ENCODE measurements at regions not wholly inside any gene's neighbourhood (a gene's known extent, or its start where the extent isn't known, plus 50 kb on each side); places are given as distances from the start of the nearest gene placed in this dataset.
"Not testable (repeated sequence)": the region's sequence is repeated elsewhere in the genome, so short reads cannot be mapped to it uniquely, and the experiment has no call there.

DNA sequence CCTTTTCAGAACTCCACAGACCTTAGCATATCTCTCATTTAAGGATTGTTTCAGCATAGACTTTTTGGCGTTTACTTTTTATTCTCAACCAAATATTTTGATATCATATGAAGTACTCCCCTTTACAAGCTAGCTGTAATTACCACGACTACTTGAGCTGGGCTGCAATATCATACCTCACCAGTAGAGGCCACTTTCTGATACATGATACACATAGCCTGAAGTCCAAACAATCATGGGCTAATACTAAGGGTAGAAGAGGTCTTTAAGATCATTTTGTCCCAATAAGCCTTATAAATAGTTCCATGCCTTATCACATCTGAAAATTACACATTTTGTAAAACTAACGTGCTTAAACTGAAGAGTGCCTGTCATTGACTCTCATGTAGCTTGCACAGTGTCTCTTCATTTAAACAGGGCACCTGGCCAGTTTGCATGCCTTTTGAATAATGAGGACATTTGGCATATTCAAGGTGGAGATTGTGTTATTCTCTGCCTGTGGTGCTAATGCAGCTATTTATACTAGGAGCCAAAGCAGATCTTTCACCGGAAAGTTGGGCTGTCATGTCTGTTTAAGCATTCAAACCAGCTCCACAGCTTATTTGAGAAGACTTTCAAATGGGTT is 403.7 kb upstream of the ZMIZ1 start:
- DNase-seq, result peak in 1 of 2 donors; percentile 28
- Histone ChIP-seq H3K27ac (ENCODE audit: low read depth in 1 of 3, low read length in 2 of 3) (no peak overlapping the region), H3K27me3 (ENCODE audit: control insufficient read depth in 3 of 3, insufficient read depth in 3 of 3, low read length in 3 of 3) (no peaks in the 10 kb centered on the region), H3K9me3 (ENCODE audit: control insufficient read depth in 2 of 2, insufficient read depth in 1 of 2, low read depth in 1 of 2, low read length in 1 of 2) (peaks cover 2 to 6% of the 10 kb centered on the region in 2 donors), H3K4me3 (ENCODE audit: low read depth in 1 of 3, low read length in 3 of 3) (no peak overlapping the region), H3K4me1 (ENCODE audit: control insufficient read depth in 3 of 3, insufficient read depth in 2 of 3, low read depth in 1 of 3, low read length in 2 of 3) (no peaks in the 10 kb centered on the region), H3K36me3 (ENCODE audit: control insufficient read depth in 3 of 3, insufficient read depth in 2 of 3, low read depth in 1 of 3, low read length in 3 of 3) (no peaks in the 10 kb centered on the region)
- no peak for FAIRE-seq
- 71 to 76% (median 72%) methylated on average over 4 of the region's 4 CpGs for whole genome bisulfite sequencing, 3 donors

DNA sequence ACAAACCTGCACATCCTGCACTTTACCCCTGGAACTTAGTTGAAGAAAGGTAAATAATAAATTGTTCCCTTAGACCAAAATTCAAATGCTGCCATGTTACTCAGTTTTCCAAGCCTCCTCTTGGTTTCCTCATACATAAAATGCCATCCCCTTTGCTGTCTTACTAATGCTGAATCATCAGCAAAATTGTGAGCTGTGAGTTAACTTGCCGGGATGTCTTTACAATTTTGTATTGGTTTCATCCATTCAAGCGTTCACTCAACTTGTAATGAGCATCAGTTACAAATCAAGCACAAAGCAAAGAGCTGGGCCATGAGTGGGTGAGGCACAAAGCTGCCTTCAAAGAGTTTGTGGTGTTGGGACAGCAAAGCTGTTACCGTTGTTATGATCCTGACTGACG is 395.8 kb upstream of the ZMIZ1 start:
- Histone ChIP-seq H3K27ac (ENCODE audit: low read depth in 1 of 3, low read length in 2 of 3) (no peak overlapping the region), H3K4me1 (ENCODE audit: control insufficient read depth in 3 of 3, insufficient read depth in 2 of 3, low read depth in 1 of 3, low read length in 2 of 3) (no peaks in the 10 kb centered on the region), H3K27me3 (ENCODE audit: control insufficient read depth in 3 of 3, insufficient read depth in 3 of 3, low read length in 3 of 3) (no peaks in the 10 kb centered on the region), H3K36me3 (ENCODE audit: control insufficient read depth in 3 of 3, insufficient read depth in 2 of 3, low read depth in 1 of 3, low read length in 3 of 3) (no peaks in the 10 kb centered on the region), H3K9me3 (ENCODE audit: control insufficient read depth in 2 of 2, insufficient read depth in 1 of 2, low read depth in 1 of 2, low read length in 1 of 2) (no peaks in the 10 kb centered on the region), H3K4me3 (ENCODE audit: low read depth in 1 of 3, low read length in 3 of 3) (no peak overlapping the region)
- 80 to 89% (median 88%) methylated on average over 4 of the region's 4 CpGs for WGBS, 3 donors
- FAIRE-seq (no peak), DNase-seq (no peak)

DNA sequence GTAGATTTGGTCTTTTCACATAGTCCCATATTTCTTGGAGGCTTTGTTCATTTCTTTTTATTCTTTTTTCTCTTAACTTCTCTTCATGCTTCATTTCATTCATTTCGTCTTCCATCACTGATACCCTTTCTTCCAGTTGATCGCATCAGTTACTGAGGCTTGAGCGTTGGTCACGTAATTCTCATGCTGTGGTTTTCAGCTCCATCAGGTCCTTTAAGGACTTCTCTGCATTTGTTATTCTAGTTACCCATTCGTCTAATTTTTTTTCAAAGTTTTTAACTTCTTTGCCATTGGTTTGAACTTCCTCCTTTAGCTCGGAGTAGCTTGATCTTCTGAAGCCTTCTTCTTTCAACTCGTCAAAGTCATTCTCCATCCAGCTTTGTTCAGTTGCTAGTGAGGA is 387.6 kb upstream of the ZMIZ1 start:
- H3K27me3 ChIP-seq (ENCODE audit: control insufficient read depth in 3 of 3, insufficient read depth in 3 of 3, low read length in 3 of 3); H3K27ac ChIP-seq (ENCODE audit: low read depth in 1 of 3, low read length in 2 of 3); DNase-seq; FAIRE-seq; H3K4me1 ChIP-seq (ENCODE audit: control insufficient read depth in 3 of 3, insufficient read depth in 2 of 3, low read depth in 1 of 3, low read length in 2 of 3); H3K4me3 ChIP-seq (ENCODE audit: low read depth in 1 of 3, low read length in 3 of 3); H3K36me3 ChIP-seq (ENCODE audit: control insufficient read depth in 3 of 3, insufficient read depth in 2 of 3, low read depth in 1 of 3, low read length in 3 of 3): not testable (repeated sequence)
- 90 to 95% (median 91%) methylated on average over 7 of the region's 7 CpGs for WGBS, 3 donors
- H3K9me3 ChIP-seq (ENCODE audit: control insufficient read depth in 2 of 2, insufficient read depth in 1 of 2, low read depth in 1 of 2, low read length in 1 of 2), result peaks cover 0 to 10% of the 10 kb centered on the region in 2 donors

DNA sequence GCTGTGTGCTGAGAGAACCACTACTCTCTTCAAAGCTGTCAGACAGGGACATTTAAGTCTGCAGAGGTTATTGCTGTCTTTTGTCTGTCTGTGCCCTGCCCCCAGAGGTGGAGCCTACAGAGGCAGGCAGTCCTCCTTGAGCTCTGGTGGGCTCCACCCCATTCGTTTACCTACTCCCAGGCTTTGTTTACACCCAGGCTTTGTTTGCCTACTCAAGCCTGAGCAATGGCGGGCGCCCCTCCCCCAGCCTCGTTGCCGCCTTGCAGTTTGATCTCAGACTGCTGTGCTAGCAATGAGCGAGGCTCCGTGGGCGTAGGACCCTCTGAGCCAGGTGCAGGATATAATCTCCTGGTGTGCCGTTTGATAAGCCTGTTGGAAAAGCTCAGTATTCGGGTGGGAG is 386.8 kb upstream of the ZMIZ1 start:
- H3K36me3 ChIP-seq (ENCODE audit: control insufficient read depth in 3 of 3, insufficient read depth in 2 of 3, low read depth in 1 of 3, low read length in 3 of 3); H3K27ac ChIP-seq (ENCODE audit: low read depth in 1 of 3, low read length in 2 of 3); H3K27me3 ChIP-seq (ENCODE audit: control insufficient read depth in 3 of 3, insufficient read depth in 3 of 3, low read length in 3 of 3); H3K4me1 ChIP-seq (ENCODE audit: control insufficient read depth in 3 of 3, insufficient read depth in 2 of 3, low read depth in 1 of 3, low read length in 2 of 3); H3K4me3 ChIP-seq (ENCODE audit: low read depth in 1 of 3, low read length in 3 of 3); FAIRE-seq; DNase-seq: not testable (repeated sequence)
- 77 to 87% (median 81%) methylated on average over 7 to 10 of the region's 10 CpGs for WGBS, 3 donors
- H3K9me3 ChIP-seq (ENCODE audit: control insufficient read depth in 2 of 2, insufficient read depth in 1 of 2, low read depth in 1 of 2, low read length in 1 of 2), result peaks cover 0 to 10% of the 10 kb centered on the region in 2 donors

DNA sequence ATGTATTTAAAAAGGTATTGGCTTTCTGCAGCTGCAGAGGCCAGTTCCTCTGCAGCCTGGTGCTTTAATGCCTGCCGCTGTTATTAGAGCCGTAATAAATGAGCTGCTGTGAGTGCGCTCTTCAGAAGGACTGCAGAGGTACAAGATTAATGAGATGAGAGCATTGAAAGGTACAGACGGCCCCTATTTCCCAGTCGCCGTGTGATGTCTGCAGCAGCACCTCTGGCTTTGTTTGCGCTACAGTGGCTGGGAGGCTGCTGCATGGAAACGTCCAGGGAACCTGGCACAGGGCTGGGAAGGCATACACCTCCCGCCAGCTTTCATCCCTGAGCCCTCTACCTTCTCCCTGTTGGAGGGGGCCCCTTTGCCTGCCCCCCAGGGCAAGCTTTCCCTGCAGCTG is 383.8 kb upstream of the ZMIZ1 start:
- no peaks in the 10 kb centered on the region for H3K36me3 ChIP-seq (ENCODE audit: control insufficient read depth in 3 of 3, insufficient read depth in 2 of 3, low read depth in 1 of 3, low read length in 3 of 3)
- peaks cover 0 to 7% (median 0%) of the 10 kb centered on the region in 3 donors for H3K4me1 ChIP-seq (ENCODE audit: control insufficient read depth in 3 of 3, insufficient read depth in 2 of 3, low read depth in 1 of 3, low read length in 2 of 3)
- WGBS, 3 donors, result 68 to 80% (median 79%) methylated on average over 9 of the region's 9 CpGs
- DNase-seq, result no peak
- H3K27me3 ChIP-seq (ENCODE audit: control insufficient read depth in 3 of 3, insufficient read depth in 3 of 3, low read length in 3 of 3), result no peaks in the 10 kb centered on the region
- peaks cover 0 to 10% of the 10 kb centered on the region in 2 donors for H3K9me3 ChIP-seq (ENCODE audit: control insufficient read depth in 2 of 2, insufficient read depth in 1 of 2, low read depth in 1 of 2, low read length in 1 of 2)
- no peak overlapping the region for H3K27ac ChIP-seq (ENCODE audit: low read depth in 1 of 3, low read length in 2 of 3)
- H3K4me3 ChIP-seq (ENCODE audit: low read depth in 1 of 3, low read length in 3 of 3), result no peak overlapping the region
- no peak for FAIRE-seq

DNA sequence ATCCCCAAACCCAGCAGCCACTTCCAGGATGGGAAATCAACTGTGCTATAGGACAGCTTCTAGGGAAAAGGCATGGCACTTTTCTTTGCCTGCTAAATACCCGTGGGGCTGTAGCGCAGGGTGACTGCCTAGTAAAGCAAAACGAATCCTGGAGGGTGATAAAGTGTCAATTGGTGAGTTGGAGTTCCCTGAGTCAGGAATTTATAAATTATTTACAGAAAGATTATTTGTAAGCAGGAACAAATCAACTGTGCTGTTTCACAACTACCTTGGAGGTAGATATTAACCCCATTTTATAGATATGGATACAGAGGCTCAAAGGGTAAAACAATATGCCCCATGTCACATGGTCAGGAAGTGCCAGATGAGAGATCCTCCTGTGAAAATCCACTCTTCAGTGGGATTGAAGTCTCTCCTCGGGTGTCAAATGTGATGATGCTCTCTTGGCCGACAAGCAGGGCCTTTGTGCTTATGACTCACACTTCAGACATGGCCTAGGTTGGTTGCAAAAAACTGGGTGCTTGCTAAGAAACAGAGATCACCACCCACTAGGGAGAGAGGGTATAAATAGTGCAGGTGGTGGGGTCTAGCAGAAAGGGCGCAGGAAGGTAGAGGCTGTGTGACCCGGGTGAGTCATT is 383.2 kb upstream of the ZMIZ1 start:
- FAIRE-seq, result no peak
- WGBS, 3 donors, result 63 to 76% (median 70%) methylated on average over 7 of the region's 7 CpGs
- H3K4me3 ChIP-seq (ENCODE audit: low read depth in 1 of 3, low read length in 3 of 3), result no peak overlapping the region
- H3K27ac ChIP-seq (ENCODE audit: low read depth in 1 of 3, low read length in 2 of 3), result no peak overlapping the region
- peaks cover 0 to 7% (median 0%) of the 10 kb centered on the region in 3 donors for H3K4me1 ChIP-seq (ENCODE audit: control insufficient read depth in 3 of 3, insufficient read depth in 2 of 3, low read depth in 1 of 3, low read length in 2 of 3)
- no peaks in the 10 kb centered on the region for H3K36me3 ChIP-seq (ENCODE audit: control insufficient read depth in 3 of 3, insufficient read depth in 2 of 3, low read depth in 1 of 3, low read length in 3 of 3)
- no peaks in the 10 kb centered on the region for H3K27me3 ChIP-seq (ENCODE audit: control insufficient read depth in 3 of 3, insufficient read depth in 3 of 3, low read length in 3 of 3)
- DNase-seq, result peak in 1 of 2 donors; percentile 37
- peaks cover 0 to 10% of the 10 kb centered on the region in 2 donors for H3K9me3 ChIP-seq (ENCODE audit: control insufficient read depth in 2 of 2, insufficient read depth in 1 of 2, low read depth in 1 of 2, low read length in 1 of 2)

DNA sequence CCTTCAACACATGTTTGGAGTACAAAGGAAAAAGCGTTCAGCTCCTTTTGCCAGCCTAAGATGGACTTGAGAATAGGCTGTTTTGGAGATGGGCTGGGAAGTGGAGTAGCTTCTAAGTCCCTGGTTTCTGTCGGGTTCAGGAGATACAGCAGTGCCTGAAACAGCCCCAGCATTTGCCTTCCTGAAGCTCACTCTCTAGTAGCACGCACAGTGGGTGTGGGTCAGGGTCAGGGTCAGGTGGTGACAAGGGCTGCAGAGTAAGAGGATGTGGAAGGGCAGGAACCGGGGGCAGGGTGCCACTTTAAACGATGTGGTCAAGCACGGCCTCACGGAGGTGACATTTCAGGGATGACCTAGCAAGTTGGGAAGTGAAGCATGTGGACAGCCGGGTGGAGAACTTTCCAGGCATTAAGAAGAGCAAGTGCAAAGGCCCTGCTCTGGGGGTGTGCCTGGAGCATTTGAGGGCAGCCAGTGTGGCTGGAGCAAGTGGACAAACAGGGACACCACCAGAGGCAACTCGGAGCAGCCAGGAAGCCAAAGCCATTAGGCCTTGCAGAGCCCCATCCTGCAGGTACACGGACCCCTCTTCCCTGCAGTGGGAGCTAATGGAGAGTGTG is 382.2 kb upstream of the ZMIZ1 start:
- H3K36me3 ChIP-seq (ENCODE audit: control insufficient read depth in 3 of 3, insufficient read depth in 2 of 3, low read depth in 1 of 3, low read length in 3 of 3), result no peaks in the 10 kb centered on the region
- peaks cover 0 to 7% (median 0%) of the 10 kb centered on the region in 3 donors for H3K4me1 ChIP-seq (ENCODE audit: control insufficient read depth in 3 of 3, insufficient read depth in 2 of 3, low read depth in 1 of 3, low read length in 2 of 3)
- 76 to 85% (median 77%) methylated on average over 10 of the region's 10 CpGs for WGBS, 3 donors
- no peak for FAIRE-seq
- DNase-seq, result no peak
- peaks cover 0 to 10% of the 10 kb centered on the region in 2 donors for H3K9me3 ChIP-seq (ENCODE audit: control insufficient read depth in 2 of 2, insufficient read depth in 1 of 2, low read depth in 1 of 2, low read length in 1 of 2)
- no peak overlapping the region for H3K27ac ChIP-seq (ENCODE audit: low read depth in 1 of 3, low read length in 2 of 3)
- no peak overlapping the region for H3K4me3 ChIP-seq (ENCODE audit: low read depth in 1 of 3, low read length in 3 of 3)
- H3K27me3 ChIP-seq (ENCODE audit: control insufficient read depth in 3 of 3, insufficient read depth in 3 of 3, low read length in 3 of 3), result no peaks in the 10 kb centered on the region

DNA sequence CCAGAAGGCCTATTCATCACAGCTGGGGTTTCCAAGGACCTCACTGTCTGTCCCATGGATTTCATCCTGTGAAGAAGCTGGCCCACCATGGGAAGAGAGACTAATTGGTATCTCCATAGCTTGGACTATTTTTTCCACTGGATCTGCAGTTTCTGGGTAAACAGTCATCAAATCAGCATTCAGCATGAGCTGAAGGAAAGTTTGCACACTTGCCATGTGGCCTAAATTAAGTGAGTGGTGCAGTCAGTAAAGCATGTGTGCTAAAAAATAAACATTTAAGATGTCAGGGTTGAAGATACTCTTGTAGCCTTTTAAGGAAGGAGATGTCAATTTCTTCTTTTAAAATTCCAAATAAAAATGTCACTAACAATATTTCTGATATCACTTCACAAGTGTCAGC is 381.1 kb upstream of the ZMIZ1 start:
- DNase-seq, result no peak

More for the DNA sequence above, 381.1 kb upstream of the ZMIZ1 start:
- no peak for FAIRE-seq
- peaks cover 0 to 7% (median 0%) of the 10 kb centered on the region in 3 donors for H3K4me1 ChIP-seq (ENCODE audit: control insufficient read depth in 3 of 3, insufficient read depth in 2 of 3, low read depth in 1 of 3, low read length in 2 of 3)
- no peak overlapping the region for H3K27ac ChIP-seq (ENCODE audit: low read depth in 1 of 3, low read length in 2 of 3)
- H3K36me3 ChIP-seq (ENCODE audit: control insufficient read depth in 3 of 3, insufficient read depth in 2 of 3, low read depth in 1 of 3, low read length in 3 of 3), result no peaks in the 10 kb centered on the region
- H3K9me3 ChIP-seq (ENCODE audit: control insufficient read depth in 2 of 2, insufficient read depth in 1 of 2, low read depth in 1 of 2, low read length in 1 of 2), result peaks cover 0 to 9% of the 10 kb centered on the region in 2 donors
- H3K4me3 ChIP-seq (ENCODE audit: low read depth in 1 of 3, low read length in 3 of 3), result no peak overlapping the region
- no peaks in the 10 kb centered on the region for H3K27me3 ChIP-seq (ENCODE audit: control insufficient read depth in 3 of 3, insufficient read depth in 3 of 3, low read length in 3 of 3)
